ENCODE measurements at regions not wholly inside any gene's neighbourhood (a gene's known extent, or its start where the extent isn't known, plus 50 kb on each side); places are given as distances from the start of the nearest gene placed in this dataset.

DNA sequence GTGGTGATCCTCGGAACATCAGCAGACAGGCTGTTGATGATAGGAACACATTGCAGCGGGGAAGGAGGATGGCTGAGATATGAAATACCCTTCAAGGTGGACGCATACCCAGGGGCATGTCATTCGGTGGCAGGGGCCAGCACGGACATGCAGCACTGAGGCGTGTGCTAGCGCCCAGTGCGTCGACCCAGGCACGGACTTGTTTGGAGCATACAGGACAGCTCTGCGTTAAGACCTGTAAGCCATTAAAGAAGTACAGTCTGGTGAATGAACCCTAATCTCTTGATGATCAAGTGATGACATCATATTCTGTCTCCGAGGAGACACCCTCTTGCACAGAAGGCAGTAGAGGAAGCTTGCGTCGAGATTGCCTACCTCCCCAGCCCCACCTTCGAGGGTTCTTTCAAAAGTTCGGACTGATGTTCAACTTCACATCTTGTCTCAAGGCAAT is 63.6 kb upstream of the KIF26B start:
- TF ChIP-seq, protein P1, sequence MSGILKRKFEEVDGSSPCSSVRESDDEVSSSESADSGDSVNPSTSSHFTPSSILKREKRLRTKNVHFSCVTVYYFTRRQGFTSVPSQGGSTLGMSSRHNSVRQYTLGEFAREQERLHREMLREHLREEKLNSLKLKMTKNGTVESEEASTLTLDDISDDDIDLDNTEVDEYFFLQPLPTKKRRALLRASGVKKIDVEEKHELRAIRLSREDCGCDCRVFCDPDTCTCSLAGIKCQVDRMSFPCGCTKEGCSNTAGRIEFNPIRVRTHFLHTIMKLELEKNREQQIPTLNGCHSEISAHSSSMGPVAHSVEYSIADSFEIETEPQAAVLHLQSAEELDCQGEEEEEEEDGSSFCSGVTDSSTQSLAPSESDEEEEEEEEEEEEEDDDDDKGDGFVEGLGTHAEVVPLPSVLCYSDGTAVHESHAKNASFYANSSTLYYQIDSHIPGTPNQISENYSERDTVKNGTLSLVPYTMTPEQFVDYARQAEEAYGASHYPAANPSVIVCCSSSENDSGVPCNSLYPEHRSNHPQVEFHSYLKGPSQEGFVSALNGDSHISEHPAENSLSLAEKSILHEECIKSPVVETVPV (CRISPR knock-in tag; IDR thresholded peaks at IDR 0.05): no peak
- TF ChIP-seq RARB (CRISPR knock-in tag; IDR thresholded peaks at IDR 0.05) (no peak), SNAI2 (CRISPR knock-in tag; IDR thresholded peaks at IDR 0.05) (no peak), BACH2 (CRISPR knock-in tag; IDR thresholded peaks at IDR 0.05; ENCODE audit: borderline replicate concordance) (no peak), ISL1 (CRISPR knock-in tag; IDR thresholded peaks at IDR 0.05) (no peak), ZNF565 (CRISPR knock-in tag; conservative IDR thresholded peaks at IDR 0.05; ENCODE audit: low read depth) (no peak), ARNTL (CRISPR knock-in tag; IDR thresholded peaks at IDR 0.05; ENCODE audit: borderline replicate concordance, low read depth) (no peak), ESRRG (CRISPR knock-in tag; IDR thresholded peaks at IDR 0.05) (no peak), ZNF8 (CRISPR knock-in tag; IDR thresholded peaks at IDR 0.05) (no peak), PPARA (CRISPR knock-in tag; IDR thresholded peaks at IDR 0.05; ENCODE audit: borderline replicate concordance) (no peak), TCF4 (CRISPR knock-in tag; IDR thresholded peaks at IDR 0.05; ENCODE audit: borderline replicate concordance) (no peak)
- TF ChIP-seq, protein P2, sequence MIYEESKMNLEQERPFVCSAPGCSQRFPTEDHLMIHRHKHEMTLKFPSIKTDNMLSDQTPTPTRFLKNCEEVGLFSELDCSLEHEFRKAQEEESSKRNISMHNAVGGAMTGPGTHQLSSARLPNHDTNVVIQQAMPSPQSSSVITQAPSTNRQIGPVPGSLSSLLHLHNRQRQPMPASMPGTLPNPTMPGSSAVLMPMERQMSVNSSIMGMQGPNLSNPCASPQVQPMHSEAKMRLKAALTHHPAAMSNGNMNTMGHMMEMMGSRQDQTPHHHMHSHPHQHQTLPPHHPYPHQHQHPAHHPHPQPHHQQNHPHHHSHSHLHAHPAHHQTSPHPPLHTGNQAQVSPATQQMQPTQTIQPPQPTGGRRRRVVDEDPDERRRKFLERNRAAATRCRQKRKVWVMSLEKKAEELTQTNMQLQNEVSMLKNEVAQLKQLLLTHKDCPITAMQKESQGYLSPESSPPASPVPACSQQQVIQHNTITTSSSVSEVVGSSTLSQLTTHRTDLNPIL (CRISPR knock-in tag; IDR thresholded peaks at IDR 0.05; ENCODE audit: low read depth): no peak
- TF ChIP-seq, protein P3, sequence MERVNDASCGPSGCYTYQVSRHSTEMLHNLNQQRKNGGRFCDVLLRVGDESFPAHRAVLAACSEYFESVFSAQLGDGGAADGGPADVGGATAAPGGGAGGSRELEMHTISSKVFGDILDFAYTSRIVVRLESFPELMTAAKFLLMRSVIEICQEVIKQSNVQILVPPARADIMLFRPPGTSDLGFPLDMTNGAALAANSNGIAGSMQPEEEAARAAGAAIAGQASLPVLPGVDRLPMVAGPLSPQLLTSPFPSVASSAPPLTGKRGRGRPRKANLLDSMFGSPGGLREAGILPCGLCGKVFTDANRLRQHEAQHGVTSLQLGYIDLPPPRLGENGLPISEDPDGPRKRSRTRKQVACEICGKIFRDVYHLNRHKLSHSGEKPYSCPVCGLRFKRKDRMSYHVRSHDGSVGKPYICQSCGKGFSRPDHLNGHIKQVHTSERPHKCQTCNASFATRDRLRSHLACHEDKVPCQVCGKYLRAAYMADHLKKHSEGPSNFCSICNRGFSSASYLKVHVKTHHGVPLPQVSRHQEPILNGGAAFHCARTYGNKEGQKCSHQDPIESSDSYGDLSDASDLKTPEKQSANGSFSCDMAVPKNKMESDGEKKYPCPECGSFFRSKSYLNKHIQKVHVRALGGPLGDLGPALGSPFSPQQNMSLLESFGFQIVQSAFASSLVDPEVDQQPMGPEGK (CRISPR knock-in tag; IDR thresholded peaks at IDR 0.05; ENCODE audit: borderline replicate concordance): no peak

Measured in SK-N-SH treated with all-trans-retinoic acid at 6 μM for 48 hours (cell line).